ENCODE measurements at regions not wholly inside any gene's neighbourhood (a gene's known extent, or its start where the extent isn't known, plus 50 kb on each side); places are given as distances from the start of the nearest gene placed in this dataset.

DNA sequence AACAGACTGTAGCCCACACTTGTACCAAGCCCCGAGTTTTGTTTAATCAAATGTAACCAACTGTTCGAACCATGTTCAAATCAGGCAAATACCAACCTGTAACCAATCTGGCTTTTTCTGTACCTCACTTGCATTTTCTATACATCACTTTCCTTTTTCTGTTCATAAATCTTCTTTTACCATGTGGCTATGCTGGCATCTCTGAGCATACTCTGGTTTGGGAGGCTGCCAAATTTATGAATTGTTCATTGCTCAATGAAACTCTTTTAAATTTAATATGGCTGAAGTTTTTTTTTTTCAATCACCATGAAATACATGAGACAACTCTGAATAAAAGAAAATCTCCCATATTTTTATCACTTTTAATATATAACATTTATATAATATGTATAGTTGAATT, 256.1 kb downstream of the SLITRK6 start:
- Histone ChIP-seq H3K36me3 (ENCODE audit: control insufficient read depth in 1 of 2, insufficient read depth in 2 of 2, low read length in 2 of 2) (no peaks in the 10 kb centered on the region), H3K9me3 (ENCODE audit: control insufficient read depth in 1 of 2, insufficient read depth in 1 of 2, low read depth in 1 of 2, low read length in 2 of 2) (peaks cover 0 to 3% of the 10 kb centered on the region in 2 experiments; a peak in 1 of 4 replicates), H3K4me1 (ENCODE audit: control insufficient read depth in 1 of 2, insufficient read depth in 2 of 2, low read length in 2 of 2) (no peaks in the 10 kb centered on the region), H3K4me3 (replicated peaks in 1 of 2; ENCODE audit: low read depth in 1 of 2, low read length in 2 of 2) (no peak overlapping the region), H3K79me2 (ENCODE audit: insufficient read depth, low read length) (no peaks in the 10 kb centered on the region), H2AFZ (ENCODE audit: low read depth, low read length, poor library complexity, severe bottlenecking) (no peak overlapping the region), H3K27ac (ENCODE audit: low read depth, low read length) (no peak overlapping the region), H3K9me2 (ENCODE audit: insufficient read depth) (no peaks in the 10 kb centered on the region), H4K20me1 (ENCODE audit: insufficient read depth) (no peaks in the 10 kb centered on the region), H3K9ac (ENCODE audit: low read length) (no peak overlapping the region), H3K4me2 (ENCODE audit: low read length) (no peak overlapping the region), H3K27me3 (ENCODE audit: insufficient read depth, low read length) (no peaks in the 10 kb centered on the region)
- no peak for TF ChIP-seq EGR1 (IDR thresholded peaks at IDR 0.05; ENCODE audit: low read depth)
- TF ChIP-seq, protein P1, sequence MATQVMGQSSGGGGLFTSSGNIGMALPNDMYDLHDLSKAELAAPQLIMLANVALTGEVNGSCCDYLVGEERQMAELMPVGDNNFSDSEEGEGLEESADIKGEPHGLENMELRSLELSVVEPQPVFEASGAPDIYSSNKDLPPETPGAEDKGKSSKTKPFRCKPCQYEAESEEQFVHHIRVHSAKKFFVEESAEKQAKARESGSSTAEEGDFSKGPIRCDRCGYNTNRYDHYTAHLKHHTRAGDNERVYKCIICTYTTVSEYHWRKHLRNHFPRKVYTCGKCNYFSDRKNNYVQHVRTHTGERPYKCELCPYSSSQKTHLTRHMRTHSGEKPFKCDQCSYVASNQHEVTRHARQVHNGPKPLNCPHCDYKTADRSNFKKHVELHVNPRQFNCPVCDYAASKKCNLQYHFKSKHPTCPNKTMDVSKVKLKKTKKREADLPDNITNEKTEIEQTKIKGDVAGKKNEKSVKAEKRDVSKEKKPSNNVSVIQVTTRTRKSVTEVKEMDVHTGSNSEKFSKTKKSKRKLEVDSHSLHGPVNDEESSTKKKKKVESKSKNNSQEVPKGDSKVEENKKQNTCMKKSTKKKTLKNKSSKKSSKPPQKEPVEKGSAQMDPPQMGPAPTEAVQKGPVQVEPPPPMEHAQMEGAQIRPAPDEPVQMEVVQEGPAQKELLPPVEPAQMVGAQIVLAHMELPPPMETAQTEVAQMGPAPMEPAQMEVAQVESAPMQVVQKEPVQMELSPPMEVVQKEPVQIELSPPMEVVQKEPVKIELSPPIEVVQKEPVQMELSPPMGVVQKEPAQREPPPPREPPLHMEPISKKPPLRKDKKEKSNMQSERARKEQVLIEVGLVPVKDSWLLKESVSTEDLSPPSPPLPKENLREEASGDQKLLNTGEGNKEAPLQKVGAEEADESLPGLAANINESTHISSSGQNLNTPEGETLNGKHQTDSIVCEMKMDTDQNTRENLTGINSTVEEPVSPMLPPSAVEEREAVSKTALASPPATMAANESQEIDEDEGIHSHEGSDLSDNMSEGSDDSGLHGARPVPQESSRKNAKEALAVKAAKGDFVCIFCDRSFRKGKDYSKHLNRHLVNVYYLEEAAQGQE (IDR thresholded peaks at IDR 0.05; ENCODE audit: low read depth): no peak
- no peak for TF ChIP-seq FOSL1 (IDR thresholded peaks at IDR 0.05; ENCODE audit: low read depth)
- no peak for TF ChIP-seq POLR2A (IDR thresholded peaks at IDR 0.05; ENCODE audit: borderline replicate concordance, extremely low read depth, insufficient read depth, insufficient read length)
- TF ChIP-seq ZNF274 (IDR thresholded peaks at IDR 0.05; ENCODE audit: low read depth, low read length): no peak
- TF ChIP-seq SP1 (IDR thresholded peaks at IDR 0.05; ENCODE audit: low read depth): no peak
- TF ChIP-seq YY1 (IDR thresholded peaks at IDR 0.05; ENCODE audit: extremely low read depth, insufficient replicate concordance, low read depth, low read length): no peak
- no peak for ATAC-seq
- no peak for DNase-seq (ENCODE audit: low read depth, low spot score)
- POLR2A ChIA-PET: no interaction called here
- CTCF ChIA-PET: no interaction called here
- intact Hi-C loops (cut with micrococcal nuclease): no loop called here
- RAD21 ChIA-PET (ENCODE audit: low non-redundant PET in 1 of 2, low total read pairs in 2 of 2, uncharacterized antibody in 2 of 2, unreplicated experiment in 2 of 2): no interaction called here
- BruUV-seq (replicated peaks): no TSS peak

DNA sequence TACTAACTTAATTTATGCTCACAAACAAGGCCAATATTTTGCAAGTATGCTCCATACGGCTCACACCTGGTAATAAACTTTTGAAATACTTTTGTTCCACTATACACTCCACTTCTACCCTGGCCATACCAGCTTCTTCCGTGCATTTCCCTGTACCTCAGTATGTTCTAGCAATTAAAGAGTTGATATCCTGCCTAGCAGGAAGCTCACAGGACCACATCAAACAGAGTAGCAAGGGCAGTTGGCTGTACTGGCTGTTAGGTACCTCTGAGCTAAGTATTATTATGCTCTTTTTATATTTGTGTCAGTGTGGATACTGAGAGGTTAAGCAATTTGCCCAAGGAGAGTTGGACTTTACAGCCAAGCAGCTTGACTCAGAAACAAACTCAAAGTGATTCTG, 257.7 kb downstream of the SLITRK6 start:
- no peaks in the 10 kb centered on the region for H3K27me3 ChIP-seq (ENCODE audit: insufficient read depth, low read length)
- no peak overlapping the region for H3K27ac ChIP-seq (ENCODE audit: low read depth, low read length)
- H3K4me2 ChIP-seq (ENCODE audit: low read length): no peak overlapping the region
- no peaks in the 10 kb centered on the region for H3K9me3 ChIP-seq (ENCODE audit: control insufficient read depth in 1 of 2, insufficient read depth in 1 of 2, low read depth in 1 of 2, low read length in 2 of 2)
- no peaks in the 10 kb centered on the region for H3K4me1 ChIP-seq (ENCODE audit: control insufficient read depth in 1 of 2, insufficient read depth in 2 of 2, low read length in 2 of 2)
- intact Hi-C loops (cut with micrococcal nuclease): no loop called here
- H3K9ac ChIP-seq (ENCODE audit: low read length): no peak overlapping the region
- ATAC-seq (no peak), DNase-seq (ENCODE audit: low read depth, low spot score) (no peak)
- no peak overlapping the region for H3K4me3 ChIP-seq (replicated peaks in 1 of 2; ENCODE audit: low read depth in 1 of 2, low read length in 2 of 2)
- ChIA-PET POLR2A (no interaction called here), CTCF (no interaction called here), RAD21 (ENCODE audit: low non-redundant PET in 1 of 2, low total read pairs in 2 of 2, uncharacterized antibody in 2 of 2, unreplicated experiment in 2 of 2) (no interaction called here)
- no peaks in the 10 kb centered on the region for H3K9me2 ChIP-seq (ENCODE audit: insufficient read depth)
- BruUV-seq (replicated peaks): no TSS peak
- no peaks in the 10 kb centered on the region for H3K79me2 ChIP-seq (ENCODE audit: insufficient read depth, low read length)
- H2AFZ ChIP-seq (ENCODE audit: low read depth, low read length, poor library complexity, severe bottlenecking): no peak overlapping the region
- no peaks in the 10 kb centered on the region for H3K36me3 ChIP-seq (ENCODE audit: control insufficient read depth in 1 of 2, insufficient read depth in 2 of 2, low read length in 2 of 2)
- H4K20me1 ChIP-seq (ENCODE audit: insufficient read depth): no peaks in the 10 kb centered on the region
- no peak for TF ChIP-seq SRF (IDR thresholded peaks at IDR 0.05; ENCODE audit: low read depth)
- no peak for TF ChIP-seq ELF1 (IDR thresholded peaks at IDR 0.05; ENCODE audit: borderline replicate concordance, low read depth)
- TF ChIP-seq, protein P2, sequence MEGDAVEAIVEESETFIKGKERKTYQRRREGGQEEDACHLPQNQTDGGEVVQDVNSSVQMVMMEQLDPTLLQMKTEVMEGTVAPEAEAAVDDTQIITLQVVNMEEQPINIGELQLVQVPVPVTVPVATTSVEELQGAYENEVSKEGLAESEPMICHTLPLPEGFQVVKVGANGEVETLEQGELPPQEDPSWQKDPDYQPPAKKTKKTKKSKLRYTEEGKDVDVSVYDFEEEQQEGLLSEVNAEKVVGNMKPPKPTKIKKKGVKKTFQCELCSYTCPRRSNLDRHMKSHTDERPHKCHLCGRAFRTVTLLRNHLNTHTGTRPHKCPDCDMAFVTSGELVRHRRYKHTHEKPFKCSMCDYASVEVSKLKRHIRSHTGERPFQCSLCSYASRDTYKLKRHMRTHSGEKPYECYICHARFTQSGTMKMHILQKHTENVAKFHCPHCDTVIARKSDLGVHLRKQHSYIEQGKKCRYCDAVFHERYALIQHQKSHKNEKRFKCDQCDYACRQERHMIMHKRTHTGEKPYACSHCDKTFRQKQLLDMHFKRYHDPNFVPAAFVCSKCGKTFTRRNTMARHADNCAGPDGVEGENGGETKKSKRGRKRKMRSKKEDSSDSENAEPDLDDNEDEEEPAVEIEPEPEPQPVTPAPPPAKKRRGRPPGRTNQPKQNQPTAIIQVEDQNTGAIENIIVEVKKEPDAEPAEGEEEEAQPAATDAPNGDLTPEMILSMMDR (IDR thresholded peaks at IDR 0.05 in 2 of 3, conservative IDR thresholded peaks at IDR 0.05 in 1 of 3; ENCODE audit: borderline replicate concordance in 1 of 3, insufficient read depth in 1 of 3, low read depth in 2 of 3, low read length in 2 of 3): no peak
- TF ChIP-seq ZFX (IDR thresholded peaks at IDR 0.05): no peak
- TF ChIP-seq YY1 (IDR thresholded peaks at IDR 0.05; ENCODE audit: extremely low read depth, insufficient replicate concordance, low read depth, low read length): no peak
- TF ChIP-seq, protein P3, sequence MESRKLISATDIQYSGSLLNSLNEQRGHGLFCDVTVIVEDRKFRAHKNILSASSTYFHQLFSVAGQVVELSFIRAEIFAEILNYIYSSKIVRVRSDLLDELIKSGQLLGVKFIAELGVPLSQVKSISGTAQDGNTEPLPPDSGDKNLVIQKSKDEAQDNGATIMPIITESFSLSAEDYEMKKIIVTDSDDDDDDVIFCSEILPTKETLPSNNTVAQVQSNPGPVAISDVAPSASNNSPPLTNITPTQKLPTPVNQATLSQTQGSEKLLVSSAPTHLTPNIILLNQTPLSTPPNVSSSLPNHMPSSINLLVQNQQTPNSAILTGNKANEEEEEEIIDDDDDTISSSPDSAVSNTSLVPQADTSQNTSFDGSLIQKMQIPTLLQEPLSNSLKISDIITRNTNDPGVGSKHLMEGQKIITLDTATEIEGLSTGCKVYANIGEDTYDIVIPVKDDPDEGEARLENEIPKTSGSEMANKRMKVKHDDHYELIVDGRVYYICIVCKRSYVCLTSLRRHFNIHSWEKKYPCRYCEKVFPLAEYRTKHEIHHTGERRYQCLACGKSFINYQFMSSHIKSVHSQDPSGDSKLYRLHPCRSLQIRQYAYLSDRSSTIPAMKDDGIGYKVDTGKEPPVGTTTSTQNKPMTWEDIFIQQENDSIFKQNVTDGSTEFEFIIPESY (IDR thresholded peaks at IDR 0.05; ENCODE audit: extremely low read depth, insufficient replicate concordance, low read length): no peak
- TF ChIP-seq FOSL1 (IDR thresholded peaks at IDR 0.05; ENCODE audit: low read depth): no peak
- TF ChIP-seq SP1 (IDR thresholded peaks at IDR 0.05; ENCODE audit: low read depth): no peak
- TF ChIP-seq RAD21 (IDR thresholded peaks at IDR 0.05; ENCODE audit: low read depth): no peak
- TF ChIP-seq POLR2AphosphoS5 (IDR thresholded peaks at IDR 0.05; ENCODE audit: low read depth, low read length): no peak

Data from HCT116 (cell line).